Neuronal stem cell (in vitro differentiated cells): ENCODE measurements at regions not wholly inside any gene's neighbourhood (a gene's known extent, or its start where the extent isn't known, plus 50 kb on each side); places are given as distances from the start of the nearest gene placed in this dataset.

Source experiments
- DNase-seq: peaks from one replicate; pipeline ENCODE4 v3.0.0-alpha.2; 2013; ENCODE audit warnings: low spot score
- H2AFZ ChIP-seq: one replicate; pipeline ENCODE4 v1.6.1; 2013; ENCODE audit warnings: mild to moderate bottlenecking, low read length, inconsistent platforms
- H2AK5ac ChIP-seq: 2 replicates; pipeline ENCODE4 v1.6.1; 2013; ENCODE audit warnings: low read depth, mild to moderate bottlenecking, inconsistent platforms, low read length, moderate library complexity, mixed read lengths
- H2BK120ac ChIP-seq: 2 replicates; pipeline ENCODE4 v1.6.1; 2013; ENCODE audit warnings: low read depth, mild to moderate bottlenecking, inconsistent platforms, low read length, moderate library complexity, mixed read lengths
- H2BK12ac ChIP-seq: one replicate; pipeline ENCODE4 v1.6.1; 2013; ENCODE audit warnings: low read length, inconsistent platforms
- H2BK15ac ChIP-seq: 2 replicates; pipeline ENCODE4 v1.6.1; 2013; ENCODE audit warnings: mild to moderate bottlenecking, low read length, inconsistent platforms, mixed read lengths
- H2BK5ac ChIP-seq: one replicate; pipeline ENCODE4 v1.6.1; 2013; ENCODE audit warnings: inconsistent platforms, mild to moderate bottlenecking, low read length, moderate library complexity
- H3K14ac ChIP-seq: one replicate; pipeline ENCODE4 v1.6.1; 2013; ENCODE audit warnings: low read length, inconsistent platforms
- H3K18ac ChIP-seq: 2 replicates; pipeline ENCODE4 v1.6.1; 2013; ENCODE audit warnings: low read length, inconsistent platforms
- H3K23ac ChIP-seq: 2 replicates; pipeline ENCODE4 v1.6.1; 2013; ENCODE audit warnings: low read depth, mild to moderate bottlenecking, mixed read lengths, low read length, inconsistent platforms; ENCODE audit not compliant: poor library complexity
- H3K27ac ChIP-seq: replicated peaks from 3 replicates; pipeline ENCODE4 v1.5.1; 2013; ENCODE audit warnings: low read length, inconsistent platforms
- H3K27me3 ChIP-seq, 3 experiments: 2 replicates each; pipeline ENCODE4 v1.6.1; 2013; ENCODE audit warnings: low read length in 3 of 3, mild to moderate bottlenecking in 2 of 3, inconsistent platforms in 1 of 3, low read depth in 1 of 3, mixed read lengths in 1 of 3, moderate library complexity in 1 of 3; ENCODE audit not compliant: control insufficient read depth in 3 of 3, insufficient read depth in 3 of 3
- H3K36me3 ChIP-seq, 2 donors: replicated peaks in 1 of 2; 2 replicates each; pipeline ENCODE4 v1.6.1; 2013; ENCODE audit warnings: low read length in 2 of 2; ENCODE audit not compliant: control insufficient read depth in 2 of 2, insufficient read depth in 2 of 2
- H3K4ac ChIP-seq: 2 replicates; pipeline ENCODE4 v1.6.1; 2013; ENCODE audit warnings: inconsistent platforms, mild to moderate bottlenecking, low read length, moderate library complexity
- H3K4me1 ChIP-seq, 2 donors: 1 replicate in 1 of 2; 2 replicates in 1 of 2; pipeline ENCODE4 v1.6.1; 2013; ENCODE audit warnings: low read length in 2 of 2, low read depth in 1 of 2; ENCODE audit not compliant: control insufficient read depth in 2 of 2, insufficient read depth in 1 of 2
- H3K4me2 ChIP-seq: one replicate; pipeline ENCODE4 v1.6.1; 2013; ENCODE audit warnings: mild to moderate bottlenecking, low read length, inconsistent platforms; ENCODE audit not compliant: insufficient read depth, poor library complexity, severe bottlenecking
- H3K4me3 ChIP-seq, 2 donors: 2 replicates each; pipeline ENCODE4 v1.5.1; 2013; ENCODE audit warnings: low read length in 2 of 2, mild to moderate bottlenecking in 2 of 2, inconsistent platforms in 1 of 2, moderate library complexity in 1 of 2
- H3K79me1 ChIP-seq: one replicate; pipeline ENCODE4 v1.6.1; 2013; ENCODE audit warnings: low read depth, mild to moderate bottlenecking, inconsistent platforms, low read length, moderate library complexity
- H3K9ac ChIP-seq: one replicate; pipeline ENCODE4 v1.6.1; 2013; ENCODE audit warnings: mild to moderate bottlenecking, low read depth, low read length, inconsistent platforms; ENCODE audit not compliant: poor library complexity
- H3K9me3 ChIP-seq, 2 donors: replicated peaks in 1 of 2; 2 replicates each; pipeline versions ENCODE3 to v1.6.1; 2013; ENCODE audit warnings: low read length in 2 of 2, mild to moderate bottlenecking in 2 of 2, inconsistent platforms in 1 of 2, low read depth in 1 of 2, mixed read lengths in 1 of 2, moderate library complexity in 1 of 2; ENCODE audit not compliant: control insufficient read depth in 2 of 2, insufficient read depth in 1 of 2
- H4K8ac ChIP-seq: one replicate; pipeline ENCODE4 v1.6.1; 2013; ENCODE audit warnings: low read depth, mild to moderate bottlenecking, inconsistent platforms, low read length, moderate library complexity
- H4K91ac ChIP-seq: one replicate; pipeline ENCODE4 v1.6.1; 2013; ENCODE audit warnings: low read length, low read depth, mild to moderate bottlenecking, inconsistent platforms; ENCODE audit not compliant: poor library complexity
- WGBS, 2 donors: extraction: QIAGEN DNeasy Blood & Tissue Kit; methylation state at CpG; one replicate each; pipeline ENCODE4 v1.1.7; 2013; ENCODE audit warnings: missing lambda C conversion rate in 2 of 2, mixed read lengths in 1 of 2; ENCODE audit not compliant: insufficient read length in 2 of 2, insufficient replicate concordance in 1 of 2; ENCODE audit errors: extremely low coverage in 2 of 2; 5-methylcytosine and 5-hydroxymethylcytosine counted together

DNA sequence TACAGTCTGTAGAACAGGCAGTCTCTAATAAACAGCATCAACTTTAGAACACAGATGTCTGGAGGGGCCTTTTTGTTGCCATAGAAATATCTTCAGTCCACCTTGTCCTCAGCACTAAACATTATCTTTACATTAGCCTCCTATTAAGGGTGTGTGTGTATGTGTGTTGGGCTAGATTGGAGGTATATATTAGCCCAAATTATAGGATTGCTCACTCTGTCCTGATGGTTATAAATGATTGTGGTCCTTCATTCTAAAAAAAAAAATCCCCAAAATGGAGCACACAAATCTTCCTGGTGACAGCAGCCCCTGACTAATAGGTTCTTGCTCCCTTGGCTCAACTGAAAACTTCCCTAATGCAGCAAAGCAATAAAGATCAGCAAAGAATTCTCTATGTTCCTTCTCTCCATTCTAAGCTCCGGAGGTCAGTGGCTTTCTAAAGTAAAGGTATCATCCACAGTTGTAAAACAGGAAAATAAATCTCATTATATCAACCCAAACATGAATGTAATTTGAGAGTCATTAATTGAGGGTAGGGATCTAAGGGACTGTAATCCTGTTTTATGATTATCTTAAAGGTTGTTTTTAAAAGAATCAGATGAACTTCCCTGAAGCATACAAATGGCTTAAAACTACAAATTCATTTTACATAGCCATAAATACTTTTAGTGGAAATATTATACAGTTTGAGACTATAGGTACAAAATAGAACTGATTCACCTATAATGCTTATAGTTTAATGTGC, 232.7 kb downstream of the KLF12 start:
- H4K8ac ChIP-seq = no peak overlapping the region
- no peak overlapping the region for H3K4me3 ChIP-seq
- H3K4me2 ChIP-seq = no peak overlapping the region
- no peak overlapping the region for H4K91ac ChIP-seq
- no peak overlapping the region for H2AFZ ChIP-seq
- H3K9me3 ChIP-seq = no peaks in the 10 kb centered on the region
- no peak for DNase-seq
- H3K14ac ChIP-seq = no peak overlapping the region
- H3K18ac ChIP-seq = no peak overlapping the region
- H2BK15ac ChIP-seq = no peak overlapping the region
- H2BK12ac ChIP-seq = no peak overlapping the region
- no peak overlapping the region for H2BK5ac ChIP-seq
- no peak overlapping the region for H3K9ac ChIP-seq
- H3K27ac ChIP-seq = no peak overlapping the region
- peaks cover 0 to 2% of the 10 kb centered on the region in 2 donors for H3K4me1 ChIP-seq
- no peak overlapping the region for H2AK5ac ChIP-seq
- no CpG with 5 or more reads among the region's 1 CpG for WGBS, 2 donors
- no peak overlapping the region for H2BK120ac ChIP-seq
- H3K36me3 ChIP-seq = no peaks in the 10 kb centered on the region
- no peak overlapping the region for H3K23ac ChIP-seq
- no peaks in the 10 kb centered on the region for H3K79me1 ChIP-seq
- no peak overlapping the region for H3K4ac ChIP-seq
- no peaks in the 10 kb centered on the region for H3K27me3 ChIP-seq

GRCh38 chr13:73900591-73900990, 233.6 kb downstream of the KLF12 start:
- Histone ChIP-seq H2AK5ac (no peak overlapping the region), H4K91ac (no peak overlapping the region), H3K79me1 (no peaks in the 10 kb centered on the region), H3K36me3 (no peaks in the 10 kb centered on the region), H3K27ac (no peak overlapping the region), H3K4me1 (peaks cover 0 to 2% of the 10 kb centered on the region in 2 donors), H4K8ac (no peak overlapping the region), H3K18ac (no peak overlapping the region), H3K4me3 (no peak overlapping the region), H3K4ac (no peak overlapping the region), H3K4me2 (no peak overlapping the region), H2BK15ac (no peak overlapping the region), H3K27me3 (no peaks in the 10 kb centered on the region), H3K23ac (no peak overlapping the region), H2AFZ (no peak overlapping the region), H3K9me3 (no peaks in the 10 kb centered on the region), H2BK5ac (no peak overlapping the region), H2BK120ac (no peak overlapping the region), H2BK12ac (no peak overlapping the region), H3K14ac (no peak overlapping the region), H3K9ac (no peak overlapping the region)
- no peak for DNase-seq
- WGBS, 2 donors = no CpG with 5 or more reads among the region's 2 CpGs

DNA sequence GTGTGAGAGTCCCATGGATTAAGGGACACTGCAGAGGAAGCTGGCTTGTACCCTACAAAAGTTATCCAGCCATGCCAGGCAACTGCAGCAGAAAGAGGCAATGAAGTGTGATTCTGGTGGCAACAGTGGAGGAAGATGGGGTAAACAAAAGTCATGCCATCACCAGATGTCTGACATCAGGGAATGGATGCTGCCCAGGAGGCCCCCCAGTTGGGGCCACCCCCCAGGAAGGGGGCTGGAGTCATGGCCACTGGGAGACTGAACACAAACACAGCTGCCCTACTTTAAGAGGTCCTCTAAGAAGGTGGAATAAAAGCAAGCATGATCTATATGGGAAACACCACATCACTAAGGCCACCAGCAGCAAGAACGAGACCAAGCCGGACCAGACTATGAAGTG, 235.3 kb downstream of the KLF12 start:
- no peak overlapping the region for H2BK12ac ChIP-seq
- no peak overlapping the region for H2BK15ac ChIP-seq
- no peak for DNase-seq
- no CpG with 5 or more reads among the region's 2 CpGs for WGBS, 2 donors
- no peak overlapping the region for H2AK5ac ChIP-seq
- H3K14ac ChIP-seq = peak overlapping the region; percentile 38
- H2BK120ac ChIP-seq = no peak overlapping the region
- no peaks in the 10 kb centered on the region for H3K36me3 ChIP-seq
- H3K27me3 ChIP-seq = no peaks in the 10 kb centered on the region
- H4K91ac ChIP-seq = peak overlapping the region; percentile 64
- H3K9me3 ChIP-seq = no peaks in the 10 kb centered on the region
- no peak overlapping the region for H3K4me3 ChIP-seq
- H3K79me1 ChIP-seq = no peaks in the 10 kb centered on the region
- H3K18ac ChIP-seq = no peak overlapping the region
- H3K27ac ChIP-seq = no peak overlapping the region
- peaks cover 0 to 2% of the 10 kb centered on the region in 2 donors for H3K4me1 ChIP-seq
- no peak overlapping the region for H2AFZ ChIP-seq
- H3K4ac ChIP-seq = no peak overlapping the region
- H3K9ac ChIP-seq = no peak overlapping the region
- H4K8ac ChIP-seq = no peak overlapping the region
- H2BK5ac ChIP-seq = no peak overlapping the region
- H3K23ac ChIP-seq = no peak overlapping the region
- H3K4me2 ChIP-seq = no peak overlapping the region

DNA sequence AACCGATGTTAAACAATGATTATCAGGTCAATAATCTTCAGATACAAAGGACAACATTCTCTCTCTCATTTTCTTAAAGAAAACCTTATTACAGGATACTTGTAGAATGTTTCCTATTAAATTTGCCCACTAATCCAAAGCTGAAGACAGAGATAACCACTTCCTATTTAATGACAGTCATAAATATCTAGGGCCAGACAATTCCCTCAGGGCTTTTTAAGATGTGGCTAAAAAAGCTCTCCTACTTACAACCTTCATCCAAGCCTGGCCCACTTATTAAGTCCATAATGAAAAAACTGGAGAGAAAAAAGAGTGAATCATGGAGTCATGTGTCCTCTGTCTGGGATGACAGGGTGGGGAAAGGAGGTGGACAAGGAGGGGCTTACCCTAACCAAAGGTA, 235.9 kb downstream of the KLF12 start:
- Histone ChIP-seq H2BK15ac (no peak overlapping the region), H3K27ac (no peak overlapping the region)

More for the DNA sequence above, 235.9 kb downstream of the KLF12 start:
- H3K36me3 ChIP-seq = no peaks in the 10 kb centered on the region
- H2AK5ac ChIP-seq = no peak overlapping the region
- no peak overlapping the region for H4K91ac ChIP-seq
- H3K18ac ChIP-seq = no peak overlapping the region
- H3K23ac ChIP-seq = no peak overlapping the region
- H3K9ac ChIP-seq = no peak overlapping the region
- H3K79me1 ChIP-seq = no peaks in the 10 kb centered on the region
- H3K4ac ChIP-seq = no peak overlapping the region
- no peak overlapping the region for H2BK12ac ChIP-seq
- no peak overlapping the region for H4K8ac ChIP-seq
- no peaks in the 10 kb centered on the region for H3K9me3 ChIP-seq
- no peak for DNase-seq
- H2AFZ ChIP-seq = no peak overlapping the region
- H3K4me2 ChIP-seq = no peak overlapping the region
- H2BK5ac ChIP-seq = no peak overlapping the region
- no peak overlapping the region for H3K4me3 ChIP-seq
- H2BK120ac ChIP-seq = no peak overlapping the region
- WGBS, 2 donors = no CpG with 5 or more reads among the region's 1 CpG
- peaks cover 0 to 2% of the 10 kb centered on the region in 2 donors for H3K4me1 ChIP-seq
- no peaks in the 10 kb centered on the region for H3K27me3 ChIP-seq
- H3K14ac ChIP-seq = no peak overlapping the region
